GM23338 (cell line): ENCODE measurements at regions not wholly inside any gene's neighbourhood (a gene's known extent, or its start where the extent isn't known, plus 50 kb on each side); places are given as distances from the start of the nearest gene placed in this dataset.
"Not testable (repeated sequence)": the region's sequence is repeated elsewhere in the genome, so short reads cannot be mapped to it uniquely, and the experiment has no call there.

Experiments used
- ATAC-seq: fragments of 200-7000 bp; cut with Tn5 transposase; 3 replicates; pipeline ENCODE4 v1.9.1; 2020
- DNase-seq: peaks from one replicate; pipeline ENCODE4 v3.0.0-alpha.2; 2015; ENCODE audit warnings: low spot score
- H2AFZ ChIP-seq: fragments of 200-600 bp; sonication (generic); 2 replicates; pipeline ENCODE4 v1.8.0; 2016; ENCODE audit warnings: antibody characterized with exemption, mild to moderate bottlenecking, moderate library complexity
- H3F3A ChIP-seq: fragments of 200-600 bp; sonication (generic); replicated peaks from 2 replicates; pipeline ENCODE4 v1.8.0; 2017; ENCODE audit warnings: antibody characterized with exemption, mixed run types, low read depth
- H3K27ac ChIP-seq: fragments of 200-600 bp; sonication (generic); 2 replicates; pipeline ENCODE4 v1.6.1; 2016; ENCODE audit warnings: low read depth
- H3K27me3 ChIP-seq: fragments of 200-600 bp; sonication (generic); 2 replicates; pipeline ENCODE4 v1.8.0; 2016; ENCODE audit warnings: mild to moderate bottlenecking, mixed run types, moderate library complexity; ENCODE audit not compliant: insufficient read depth
- H3K36me3 ChIP-seq: fragments of 200-600 bp; sonication (generic); 2 replicates; pipeline ENCODE4 v1.8.0; 2016; ENCODE audit warnings: mild to moderate bottlenecking; ENCODE audit not compliant: insufficient read depth
- H3K4me1 ChIP-seq: fragments of 200-600 bp; sonication (generic); 2 replicates; pipeline ENCODE4 v1.8.0; 2016; ENCODE audit warnings: mild to moderate bottlenecking, moderate library complexity; ENCODE audit not compliant: insufficient read depth
- H3K4me2 ChIP-seq: fragments of 200-600 bp; sonication (generic); 2 replicates; pipeline ENCODE4 v1.7.1; 2017; ENCODE audit warnings: mixed run types
- H3K4me3 ChIP-seq: fragments of 200-600 bp; sonication (generic); 2 replicates; pipeline ENCODE4 v1.6.1; 2016; ENCODE audit warnings: mixed run types
- H3K79me2 ChIP-seq: fragments of 200-600 bp; sonication (generic); replicated peaks from 2 replicates; pipeline ENCODE4 v1.8.0; 2017; ENCODE audit warnings: mild to moderate bottlenecking; ENCODE audit not compliant: insufficient read depth
- H3K9me2 ChIP-seq: fragments of 200-600 bp; sonication (generic); 2 replicates; pipeline ENCODE4 v1.8.0; 2017; ENCODE audit not compliant: insufficient read depth
- H4K20me1 ChIP-seq: fragments of 200-600 bp; sonication (generic); replicated peaks from 2 replicates; pipeline ENCODE4 v1.8.0; 2017; ENCODE audit warnings: mild to moderate bottlenecking; ENCODE audit not compliant: insufficient read depth
- H3K27ac Mint-ChIP-seq: 2 replicates; pipeline ENCODE4 v1.8.0; 2020; ENCODE audit warnings: inconsistent platforms, mild to moderate bottlenecking, moderate library complexity, mixed read lengths
- H3K27me3 Mint-ChIP-seq: 3 replicates; pipeline ENCODE4 v1.8.0; 2022; ENCODE audit warnings: low read depth, mild to moderate bottlenecking, moderate library complexity, mixed read lengths, inconsistent platforms; ENCODE audit not compliant: insufficient read depth, poor library complexity
- H3K36me3 Mint-ChIP-seq: 3 replicates; pipeline ENCODE4 v1.8.0; 2021; ENCODE audit warnings: low read depth, mild to moderate bottlenecking, inconsistent platforms, moderate library complexity, mixed read lengths
- H3K4me1 Mint-ChIP-seq: 3 replicates; pipeline ENCODE4 v1.8.0; 2020; ENCODE audit warnings: mild to moderate bottlenecking, inconsistent platforms, mixed read lengths
- H3K4me3 Mint-ChIP-seq: 3 replicates; pipeline ENCODE4 v1.8.0; 2021; ENCODE audit warnings: moderate library complexity, mild to moderate bottlenecking, inconsistent platforms, mixed read lengths
- H3K9me3 Mint-ChIP-seq: 3 replicates; pipeline ENCODE4 v1.8.0; 2020; ENCODE audit warnings: moderate library complexity, mild to moderate bottlenecking, inconsistent platforms, mixed read lengths
- CREB1 ChIP-seq: fragments of 250-450 bp; sonication (Bioruptor Pico); IDR thresholded peaks from 2 replicates; pipeline ENCODE4 v1.5.0; 2020; ENCODE audit warnings: low read depth, mild to moderate bottlenecking, moderate library complexity
- EZH2 ChIP-seq: fragments of 200-600 bp; sonication (generic); IDR thresholded peaks from one replicate; pipeline ENCODE4 v1.8.0; 2017; ENCODE audit warnings: antibody characterized with exemption, mild to moderate bottlenecking, low read depth; ENCODE audit not compliant: unreplicated experiment
- EZH2phosphoT487 ChIP-seq: fragments of 200-600 bp; sonication (generic); IDR thresholded peaks from one replicate; pipeline ENCODE4 v1.8.1; 2018; ENCODE audit warnings: antibody characterized with exemption; ENCODE audit not compliant: unreplicated experiment
- JUNB ChIP-seq: IDR thresholded peaks from one replicate; pipeline ENCODE4 v1.6.1; 2016; ENCODE audit warnings: antibody characterized with exemption; ENCODE audit not compliant: unreplicated experiment
- NANOG ChIP-seq: IDR thresholded peaks from 2 replicates; pipeline ENCODE4 v1.6.1; 2016; ENCODE audit warnings: antibody characterized with exemption, borderline replicate concordance
- POLR2AphosphoS5 ChIP-seq: IDR thresholded peaks from 2 replicates; pipeline ENCODE4 v1.6.1; 2016; ENCODE audit warnings: antibody characterized with exemption, low read depth
- STAT1 ChIP-seq: IDR thresholded peaks from one replicate; pipeline ENCODE4 v1.6.1; 2016; ENCODE audit warnings: antibody characterized with exemption; ENCODE audit not compliant: unreplicated experiment
- ZNF114 ChIP-seq: fragments of 250-450 bp; sonication (Bioruptor Pico); IDR thresholded peaks from 2 replicates; pipeline ENCODE4 v1.5.0; 2020; ENCODE audit warnings: mild to moderate bottlenecking, moderate library complexity
- ZNF331 ChIP-seq: fragments of 250-450 bp; sonication (Bioruptor Pico); IDR thresholded peaks from 2 replicates; pipeline ENCODE4 v1.5.0; 2020; ENCODE audit warnings: low read depth, mild to moderate bottlenecking, moderate library complexity
- TF ChIP-seq, protein P1 (sequence below), 2 experiments: fragments of 200-600 bp in 1 of 2; sonication (generic) in 1 of 2; conservative IDR thresholded peaks; 2 replicates each; pipeline versions ENCODE4 v1.5.1 to v1.6.1; 2016 to 2017; ENCODE audit warnings: antibody characterized with exemption in 2 of 2, low read depth in 2 of 2, mild to moderate bottlenecking in 2 of 2, moderate library complexity in 1 of 2
- TF ChIP-seq, protein P2 (sequence below): IDR thresholded peaks from one replicate; pipeline ENCODE4 v1.6.1; 2018; ENCODE audit warnings: antibody characterized with exemption; ENCODE audit not compliant: unreplicated experiment

DNA sequence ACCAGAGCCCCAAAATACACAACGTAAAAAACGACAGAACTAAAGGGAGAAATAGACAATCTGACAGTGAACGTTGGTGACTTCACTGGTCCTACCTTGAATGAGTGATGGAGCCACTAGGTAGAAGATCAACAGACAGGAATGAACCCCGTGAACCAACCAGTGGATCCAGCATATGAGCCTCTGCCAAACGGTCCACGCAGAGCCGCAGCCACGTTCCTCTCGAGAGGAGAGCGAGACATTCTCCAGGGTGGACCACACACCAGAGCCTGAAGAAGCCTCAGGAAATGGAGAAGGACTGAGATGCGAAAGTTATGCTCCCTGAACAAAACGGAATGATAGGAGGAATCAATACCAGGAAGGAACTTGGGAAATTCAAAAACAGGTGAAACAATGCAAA lies 178.4 kb downstream of the RTP5 start (continued):
- TF ChIP-seq JUNB (no peak), ZNF114 (no peak), EZH2phosphoT487 (no peak), STAT1 (no peak), ZNF331 (CRISPR knock-in tag) (no peak), CREB1 (CRISPR knock-in tag) (no peak), NANOG (no peak), POLR2AphosphoS5 (no peak)
- TF ChIP-seq, protein P1, sequence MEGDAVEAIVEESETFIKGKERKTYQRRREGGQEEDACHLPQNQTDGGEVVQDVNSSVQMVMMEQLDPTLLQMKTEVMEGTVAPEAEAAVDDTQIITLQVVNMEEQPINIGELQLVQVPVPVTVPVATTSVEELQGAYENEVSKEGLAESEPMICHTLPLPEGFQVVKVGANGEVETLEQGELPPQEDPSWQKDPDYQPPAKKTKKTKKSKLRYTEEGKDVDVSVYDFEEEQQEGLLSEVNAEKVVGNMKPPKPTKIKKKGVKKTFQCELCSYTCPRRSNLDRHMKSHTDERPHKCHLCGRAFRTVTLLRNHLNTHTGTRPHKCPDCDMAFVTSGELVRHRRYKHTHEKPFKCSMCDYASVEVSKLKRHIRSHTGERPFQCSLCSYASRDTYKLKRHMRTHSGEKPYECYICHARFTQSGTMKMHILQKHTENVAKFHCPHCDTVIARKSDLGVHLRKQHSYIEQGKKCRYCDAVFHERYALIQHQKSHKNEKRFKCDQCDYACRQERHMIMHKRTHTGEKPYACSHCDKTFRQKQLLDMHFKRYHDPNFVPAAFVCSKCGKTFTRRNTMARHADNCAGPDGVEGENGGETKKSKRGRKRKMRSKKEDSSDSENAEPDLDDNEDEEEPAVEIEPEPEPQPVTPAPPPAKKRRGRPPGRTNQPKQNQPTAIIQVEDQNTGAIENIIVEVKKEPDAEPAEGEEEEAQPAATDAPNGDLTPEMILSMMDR (conservative IDR thresholded peaks at IDR 0.05; ENCODE audit: low read depth in 2 of 2): no peak
- TF ChIP-seq, protein P2, sequence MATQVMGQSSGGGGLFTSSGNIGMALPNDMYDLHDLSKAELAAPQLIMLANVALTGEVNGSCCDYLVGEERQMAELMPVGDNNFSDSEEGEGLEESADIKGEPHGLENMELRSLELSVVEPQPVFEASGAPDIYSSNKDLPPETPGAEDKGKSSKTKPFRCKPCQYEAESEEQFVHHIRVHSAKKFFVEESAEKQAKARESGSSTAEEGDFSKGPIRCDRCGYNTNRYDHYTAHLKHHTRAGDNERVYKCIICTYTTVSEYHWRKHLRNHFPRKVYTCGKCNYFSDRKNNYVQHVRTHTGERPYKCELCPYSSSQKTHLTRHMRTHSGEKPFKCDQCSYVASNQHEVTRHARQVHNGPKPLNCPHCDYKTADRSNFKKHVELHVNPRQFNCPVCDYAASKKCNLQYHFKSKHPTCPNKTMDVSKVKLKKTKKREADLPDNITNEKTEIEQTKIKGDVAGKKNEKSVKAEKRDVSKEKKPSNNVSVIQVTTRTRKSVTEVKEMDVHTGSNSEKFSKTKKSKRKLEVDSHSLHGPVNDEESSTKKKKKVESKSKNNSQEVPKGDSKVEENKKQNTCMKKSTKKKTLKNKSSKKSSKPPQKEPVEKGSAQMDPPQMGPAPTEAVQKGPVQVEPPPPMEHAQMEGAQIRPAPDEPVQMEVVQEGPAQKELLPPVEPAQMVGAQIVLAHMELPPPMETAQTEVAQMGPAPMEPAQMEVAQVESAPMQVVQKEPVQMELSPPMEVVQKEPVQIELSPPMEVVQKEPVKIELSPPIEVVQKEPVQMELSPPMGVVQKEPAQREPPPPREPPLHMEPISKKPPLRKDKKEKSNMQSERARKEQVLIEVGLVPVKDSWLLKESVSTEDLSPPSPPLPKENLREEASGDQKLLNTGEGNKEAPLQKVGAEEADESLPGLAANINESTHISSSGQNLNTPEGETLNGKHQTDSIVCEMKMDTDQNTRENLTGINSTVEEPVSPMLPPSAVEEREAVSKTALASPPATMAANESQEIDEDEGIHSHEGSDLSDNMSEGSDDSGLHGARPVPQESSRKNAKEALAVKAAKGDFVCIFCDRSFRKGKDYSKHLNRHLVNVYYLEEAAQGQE: no peak

DNA sequence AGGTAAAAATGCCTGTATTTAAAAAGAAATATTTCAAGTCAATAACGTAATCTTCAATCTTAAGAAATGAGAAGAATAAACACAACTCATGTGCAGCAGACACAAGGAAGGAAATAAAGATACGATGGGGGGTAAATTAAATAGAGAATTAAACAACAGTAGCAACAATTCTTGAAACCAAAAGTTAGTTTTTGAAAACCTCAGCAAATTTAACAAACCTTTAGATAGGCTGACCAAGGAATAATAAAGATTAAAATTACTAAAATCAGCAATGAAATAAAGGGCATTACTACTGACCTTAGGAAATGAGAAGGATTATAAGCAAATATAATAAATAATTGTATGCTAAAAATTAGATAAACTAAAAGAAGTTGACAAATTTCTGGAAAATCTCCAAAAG lies 178.9 kb downstream of the RTP5 start:
- Histone ChIP-seq H3K9me2 (no peaks in the 10 kb centered on the region), H3K4me3 (no peak overlapping the region), H3F3A (no peaks in the 10 kb centered on the region), H3K4me2 (no peak overlapping the region), H4K20me1 (peaks cover 16% of the 10 kb centered on the region), H3K36me3 (no peaks in the 10 kb centered on the region), H3K27me3 (peaks cover 92% of the 10 kb centered on the region), H2AFZ (no peak overlapping the region), H3K27ac (no peak overlapping the region), H3K79me2 (no peaks in the 10 kb centered on the region), H3K4me1 (no peaks in the 10 kb centered on the region)
- no peak overlapping the region for H3K4me3 Mint-ChIP-seq
- DNase-seq (no peak), ATAC-seq (no peak)
- TF ChIP-seq CREB1 (CRISPR knock-in tag) (no peak), JUNB (no peak), POLR2AphosphoS5 (no peak), EZH2phosphoT487 (no peak), ZNF331 (CRISPR knock-in tag) (no peak), ZNF114 (no peak), EZH2 (no peak), STAT1 (no peak)
- TF ChIP-seq, protein P2: no peak
- H3K36me3 Mint-ChIP-seq: peaks cover 6% of the 10 kb centered on the region; the same call in 1 of the 3 replicates
- H3K9me3 Mint-ChIP-seq: peaks cover 18% of the 10 kb centered on the region
- no peak overlapping the region for H3K27ac Mint-ChIP-seq
- H3K27me3 Mint-ChIP-seq: peaks cover 84% of the 10 kb centered on the region
- H3K4me1 Mint-ChIP-seq: peaks cover 7% of the 10 kb centered on the region

DNA sequence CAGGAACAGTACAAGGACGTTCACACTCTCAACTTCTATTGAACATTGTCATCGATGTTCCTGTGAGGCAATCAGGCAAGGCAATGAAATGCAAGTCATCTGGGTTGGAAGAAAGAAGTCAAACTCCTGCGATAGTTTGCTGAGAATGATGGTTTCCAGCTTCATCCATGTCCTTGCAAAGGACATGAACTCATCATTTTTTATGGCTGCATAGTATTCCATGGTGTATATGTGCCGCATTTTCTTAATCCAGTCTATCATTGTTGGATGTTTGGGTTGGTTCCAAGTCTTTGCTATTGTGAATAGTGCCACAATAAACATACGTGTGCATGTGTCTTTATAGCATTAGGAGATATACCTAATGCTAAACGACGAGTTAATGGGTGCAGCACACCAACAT lies 180.0 kb downstream of the RTP5 start:
- not testable (repeated sequence) for H3K4me1 Mint-ChIP-seq, H3F3A ChIP-seq, DNase-seq, H3K4me1 ChIP-seq, H3K27ac Mint-ChIP-seq, H3K36me3 Mint-ChIP-seq, H3K4me2 ChIP-seq, H3K79me2 ChIP-seq, H3K9me2 ChIP-seq, H3K4me3 Mint-ChIP-seq, H2AFZ ChIP-seq, H3K4me3 ChIP-seq, H3K27ac ChIP-seq, H3K36me3 ChIP-seq, ATAC-seq
- peaks cover 82% of the 10 kb centered on the region for H3K27me3 Mint-ChIP-seq
- H3K9me3 Mint-ChIP-seq: peaks cover 17% of the 10 kb centered on the region
- Histone ChIP-seq H4K20me1 (peaks cover 20% of the 10 kb centered on the region), H3K27me3 (peaks cover 92% of the 10 kb centered on the region)
